ENCODE measurements at regions not wholly inside any gene's neighbourhood (a gene's known extent, or its start where the extent isn't known, plus 50 kb on each side); places are given as distances from the start of the nearest gene placed in this dataset.

DNA sequence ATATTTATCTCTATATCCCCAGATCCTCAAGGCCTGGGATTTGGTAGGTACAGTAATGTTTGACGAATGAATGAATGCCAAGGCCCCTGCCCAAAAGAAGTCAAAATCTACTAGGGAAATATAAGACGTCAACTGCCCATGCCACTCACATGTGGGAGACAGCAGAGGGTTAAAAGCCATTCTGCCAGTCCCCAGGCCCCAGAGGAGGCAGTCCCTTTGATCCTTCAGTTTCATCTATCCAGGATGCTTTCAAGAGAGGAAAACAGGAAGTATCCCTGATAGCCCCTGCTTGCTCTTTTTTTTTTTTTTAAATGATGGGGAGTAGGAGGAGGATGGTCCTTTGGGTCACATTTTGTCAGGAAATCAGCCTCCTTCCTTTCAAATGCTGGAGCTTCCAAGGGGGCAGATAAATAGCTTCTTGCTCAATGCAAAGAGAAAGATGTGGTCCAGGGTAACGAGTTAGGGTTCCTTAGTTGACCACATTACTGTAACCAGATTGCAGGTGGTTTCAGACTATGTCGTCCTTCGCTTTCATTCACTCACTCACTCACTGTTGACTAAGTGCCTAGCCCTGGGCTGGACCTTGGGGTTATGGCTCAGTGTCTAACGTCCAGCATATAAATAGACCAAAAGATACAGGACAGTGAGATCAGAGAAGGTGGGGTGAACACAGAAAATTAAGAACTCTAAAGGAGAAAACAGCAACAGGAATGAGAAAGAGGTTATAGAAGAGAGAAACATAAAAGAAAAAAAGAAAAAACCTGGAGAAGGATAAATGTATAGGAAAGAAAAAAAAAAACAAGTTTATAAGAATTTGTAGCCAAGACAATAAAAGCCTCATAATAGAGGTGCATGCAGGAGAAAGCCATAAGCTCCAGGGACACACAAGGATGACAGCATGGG is 64.6 kb upstream of the PIM1 start:
- no peak for DNase-seq (ENCODE audit: low read depth)

DNA sequence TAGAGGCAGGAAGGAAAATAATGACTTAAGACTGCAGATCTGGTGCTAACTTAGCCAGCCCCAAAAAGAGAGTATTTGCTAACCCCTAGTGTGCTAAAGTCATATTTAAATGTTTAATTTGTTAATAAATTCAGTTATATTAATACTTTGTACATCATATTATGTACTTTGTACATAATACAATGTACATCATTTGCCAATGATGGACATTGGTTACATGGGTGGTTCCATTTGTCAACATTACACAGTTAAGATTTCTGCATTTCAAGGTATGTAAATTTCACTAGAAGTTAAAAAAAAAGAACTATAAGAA is 63.9 kb upstream of the PIM1 start:
- DNase-seq (ENCODE audit: low read depth), result no peak

DNA sequence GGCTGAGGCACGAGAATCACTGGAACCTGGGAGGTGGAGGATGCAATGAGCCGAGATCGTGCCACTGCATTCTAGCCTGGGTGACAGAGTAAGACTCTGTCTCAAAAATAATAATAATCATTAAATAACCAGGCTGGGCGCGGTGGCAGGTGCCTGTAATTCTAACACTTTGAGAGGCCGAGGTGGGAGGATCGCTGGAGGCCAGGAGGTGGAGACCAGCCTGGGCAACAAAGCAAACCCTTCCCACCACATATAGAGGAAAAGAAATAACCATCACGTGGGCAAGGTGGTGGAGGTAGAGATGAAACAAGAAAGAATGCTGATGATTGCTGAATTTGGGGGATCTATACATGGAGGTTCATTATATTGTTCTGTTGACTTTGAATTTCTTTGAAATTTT is 63.4 kb upstream of the PIM1 start:
- DNase-seq (ENCODE audit: low read depth), result no peak

DNA sequence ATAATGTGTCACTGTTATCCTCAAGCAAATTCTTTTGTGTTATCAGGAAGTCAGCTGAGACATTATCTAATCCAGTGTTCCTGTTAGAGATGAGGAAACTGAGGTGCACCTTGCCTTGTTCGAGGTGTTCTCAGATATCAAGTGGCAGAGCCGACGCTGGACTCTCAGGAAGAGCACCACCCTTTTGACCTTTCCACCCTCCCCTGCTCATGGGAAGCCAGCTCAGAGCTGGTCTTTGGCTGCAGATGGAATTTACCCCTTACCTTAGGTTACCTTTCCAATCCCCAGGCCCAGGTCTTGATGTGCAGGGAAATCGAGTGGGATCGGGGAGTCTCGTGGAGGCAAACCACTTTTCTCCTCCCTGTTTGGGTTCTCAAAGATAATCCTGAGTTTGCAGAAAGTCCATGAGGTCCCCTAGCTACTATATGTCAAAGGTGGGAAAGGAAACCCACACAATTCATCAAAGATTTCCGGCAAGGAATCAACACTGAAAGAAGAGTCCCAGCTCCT is 62.9 kb upstream of the PIM1 start:
- DNase-seq (ENCODE audit: low read depth), result no peak

DNA sequence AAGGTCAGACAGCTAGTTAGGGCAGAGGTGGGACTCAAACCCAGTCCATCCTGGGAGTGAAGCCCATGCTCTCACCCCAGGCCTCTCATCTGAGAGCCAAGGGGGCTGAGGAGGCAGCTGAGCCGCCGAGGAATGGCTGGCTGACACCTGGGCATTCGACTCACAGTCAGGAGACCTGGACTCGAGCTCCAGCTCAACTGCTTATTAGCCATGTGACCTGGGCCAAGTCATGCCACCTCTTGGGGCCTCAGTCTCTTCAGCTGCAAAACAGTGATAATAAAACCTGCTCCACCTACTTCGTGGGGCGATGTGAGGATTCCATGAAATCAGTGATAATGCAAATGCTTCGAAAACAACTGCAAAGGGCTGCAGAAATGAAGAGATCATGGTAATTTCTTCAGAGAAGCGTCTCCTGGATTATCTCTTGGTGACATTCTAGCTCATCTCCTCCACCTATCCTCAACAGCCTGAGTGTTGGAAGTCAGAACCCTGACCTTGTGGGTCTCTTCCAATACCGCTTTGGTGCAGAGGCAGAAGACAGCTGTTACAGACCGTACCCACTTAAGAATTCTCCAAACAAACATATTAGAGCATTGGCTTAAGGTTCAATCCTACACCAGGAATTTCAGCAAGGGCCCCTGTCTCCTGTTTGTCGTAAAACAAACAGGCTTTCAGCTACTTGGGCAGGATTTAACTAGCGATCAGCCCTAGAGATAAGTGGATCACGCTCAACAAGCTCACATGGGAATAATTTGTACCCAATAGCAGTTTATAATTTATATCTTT is 60.0 kb upstream of the PIM1 start:
- no peak for DNase-seq (ENCODE audit: low read depth)

DNA sequence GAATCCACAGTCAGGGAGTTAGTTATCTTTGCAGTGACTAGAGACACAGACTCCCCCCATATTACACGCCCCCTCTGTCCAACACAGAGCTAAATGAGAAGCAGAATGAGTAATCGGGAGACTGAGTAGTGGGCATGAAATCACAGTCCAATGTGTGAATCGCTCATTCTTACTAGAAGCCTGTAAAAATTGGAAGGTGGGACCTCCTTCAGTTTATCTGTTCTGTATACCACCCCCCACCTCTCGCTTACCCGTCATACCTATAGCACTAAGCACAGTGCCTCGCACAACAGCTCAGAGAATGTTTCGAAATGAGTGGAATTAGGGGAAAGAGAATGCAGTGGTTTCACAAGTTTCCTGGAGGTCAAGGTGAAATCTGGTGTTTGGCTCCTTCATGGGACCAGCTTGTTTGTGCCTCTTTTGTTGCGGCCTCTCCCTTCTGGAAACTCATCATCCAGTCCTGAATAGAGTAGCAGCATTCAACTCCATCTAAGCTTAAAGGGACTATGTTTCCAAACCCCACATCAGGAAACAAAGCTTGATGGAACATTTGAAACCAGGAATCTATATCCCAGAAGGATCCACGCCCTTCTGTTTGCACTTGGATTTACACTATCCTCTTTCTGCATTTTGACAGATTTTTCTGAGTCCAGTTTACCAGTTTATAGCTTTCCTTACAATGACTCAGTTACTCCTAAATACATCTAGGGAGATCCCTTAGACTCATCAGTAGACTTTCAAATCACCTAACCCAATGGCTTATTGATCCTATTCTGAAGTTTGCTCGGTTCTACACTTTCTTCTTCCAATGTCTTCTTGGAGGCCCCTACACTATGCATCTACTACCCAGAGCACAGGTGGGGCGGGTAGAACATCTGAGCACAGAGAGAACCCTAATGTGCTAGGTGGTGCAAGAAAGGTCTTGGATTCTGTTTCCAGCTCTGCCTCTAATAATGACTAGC is 59.2 kb upstream of the PIM1 start:
- DNase-seq (ENCODE audit: low read depth), result no peak

DNA sequence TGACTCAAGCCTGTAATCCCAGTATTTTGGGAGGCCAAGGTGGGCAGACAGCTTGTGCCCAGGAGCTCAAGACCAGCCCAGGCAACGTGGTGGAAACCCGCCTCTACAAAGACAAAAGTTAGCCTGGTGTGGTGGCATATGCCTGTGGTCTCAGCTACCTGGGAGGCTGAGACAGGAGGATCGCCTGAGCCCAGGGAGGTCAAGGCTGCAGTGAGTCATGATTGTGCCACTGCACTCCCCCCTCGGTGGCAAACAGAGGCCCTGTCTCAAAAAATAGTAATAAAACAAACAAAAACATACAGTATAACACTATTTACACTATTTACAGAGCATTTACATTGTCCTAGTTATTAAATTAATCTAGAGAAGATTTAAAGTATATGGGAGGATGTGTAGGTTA is 56.0 kb upstream of the PIM1 start:
- DNase-seq (ENCODE audit: low read depth), result no peak

DNA sequence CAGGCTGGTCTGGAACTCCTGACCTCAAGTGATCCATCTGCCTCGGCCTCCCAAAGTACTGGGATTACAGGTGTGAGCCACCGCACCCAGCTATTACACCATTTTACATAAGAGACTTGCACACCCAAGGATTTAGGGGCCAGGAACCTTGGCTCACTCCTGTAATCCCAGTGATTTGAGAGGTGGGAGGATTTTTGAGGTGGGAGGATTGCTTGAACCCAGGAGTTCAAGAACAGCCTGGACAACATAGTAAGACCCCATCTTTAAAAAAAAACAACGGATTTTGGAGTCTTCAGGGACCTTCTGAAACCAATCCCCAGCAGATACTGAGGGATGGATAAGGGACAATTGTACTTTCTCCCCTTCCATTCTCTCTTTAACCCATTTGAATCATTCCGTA is 55.3 kb upstream of the PIM1 start:
- no peak for DNase-seq (ENCODE audit: low read depth)

DNA sequence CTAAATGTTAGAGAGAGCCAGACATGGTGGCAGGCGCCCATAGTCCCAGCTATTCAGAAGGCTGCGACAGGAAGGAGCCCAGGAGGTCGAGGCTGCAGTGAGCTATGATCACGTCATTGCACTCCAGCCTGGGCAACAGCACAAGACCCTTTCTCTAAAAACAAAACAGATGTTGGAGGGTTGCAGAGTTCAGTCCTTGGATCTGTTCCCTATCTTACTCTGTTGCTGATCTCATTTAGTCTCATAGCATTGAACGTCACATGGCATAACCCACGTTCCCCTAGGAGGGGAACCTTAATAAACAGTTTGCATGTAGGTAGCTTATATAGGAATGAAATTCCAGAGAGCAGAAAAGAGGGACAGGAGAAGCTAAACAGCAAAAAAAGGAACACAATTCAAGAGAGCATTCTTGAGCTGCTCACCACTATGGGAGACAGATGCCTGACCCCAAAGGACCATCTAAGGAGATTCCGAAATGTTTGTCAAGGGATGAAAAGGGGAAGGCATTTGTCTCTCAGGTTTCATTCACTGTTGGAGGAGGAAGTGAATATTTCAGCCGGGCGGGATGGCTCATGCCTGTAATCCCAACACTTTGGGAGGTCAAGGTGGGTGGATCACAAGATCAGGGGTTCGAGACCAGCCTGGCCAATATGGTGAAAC is 54.6 kb upstream of the PIM1 start:
- DNase-seq (ENCODE audit: low read depth), result no peak

DNA sequence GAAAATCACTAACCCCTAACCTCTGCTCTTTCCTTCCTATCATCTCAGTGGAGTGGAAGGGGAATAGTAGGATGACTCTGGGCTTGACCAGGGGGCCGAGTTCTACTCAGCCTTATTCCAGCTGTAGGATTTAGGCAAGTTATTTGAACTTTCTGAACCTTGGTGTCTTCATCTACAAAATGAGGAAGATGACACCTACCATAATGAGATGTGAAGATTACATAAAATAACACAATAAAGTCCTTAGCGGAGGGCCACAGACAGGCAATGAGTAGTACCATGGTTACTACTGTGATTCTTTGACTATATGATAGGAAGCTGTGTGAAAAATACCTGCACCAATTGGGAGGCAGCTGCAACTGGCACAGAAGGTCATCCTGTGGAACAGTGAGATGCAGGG is 53.6 kb upstream of the PIM1 start:
- no peak for DNase-seq (ENCODE audit: low read depth)

DNA sequence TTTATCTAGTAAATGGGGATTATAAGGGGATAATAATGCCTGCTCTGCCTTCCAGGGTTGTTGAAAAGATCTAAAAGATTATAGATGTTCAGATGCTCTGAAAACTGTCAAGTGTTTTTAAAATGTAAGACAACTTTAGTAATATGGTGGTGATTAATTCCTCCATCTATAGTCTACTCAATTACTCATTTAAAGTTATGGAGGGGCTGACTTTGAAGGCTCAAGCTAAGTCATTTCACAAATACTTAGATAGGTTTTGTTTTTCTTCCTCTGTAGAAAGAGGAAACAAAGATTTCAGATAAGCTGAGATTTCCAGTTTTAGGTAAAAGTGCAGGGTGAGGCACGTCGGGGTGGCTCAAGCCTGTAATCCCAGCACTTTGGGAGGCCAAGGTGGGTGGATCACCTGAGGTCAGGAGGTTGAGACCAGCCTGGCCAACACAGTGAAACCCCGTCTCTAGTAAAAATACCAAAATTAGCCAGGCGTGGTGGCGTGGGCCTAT is 50.5 kb upstream of the PIM1 start:
- DNase-seq (ENCODE audit: low read depth), result no peak
